ENCODE measurements at regions not wholly inside any gene's neighbourhood (a gene's known extent, or its start where the extent isn't known, plus 50 kb on each side); places are given as distances from the start of the nearest gene placed in this dataset.
A peak's percentile ranks its signal among the peaks of the same experiment; 100 is the strongest.

DNA sequence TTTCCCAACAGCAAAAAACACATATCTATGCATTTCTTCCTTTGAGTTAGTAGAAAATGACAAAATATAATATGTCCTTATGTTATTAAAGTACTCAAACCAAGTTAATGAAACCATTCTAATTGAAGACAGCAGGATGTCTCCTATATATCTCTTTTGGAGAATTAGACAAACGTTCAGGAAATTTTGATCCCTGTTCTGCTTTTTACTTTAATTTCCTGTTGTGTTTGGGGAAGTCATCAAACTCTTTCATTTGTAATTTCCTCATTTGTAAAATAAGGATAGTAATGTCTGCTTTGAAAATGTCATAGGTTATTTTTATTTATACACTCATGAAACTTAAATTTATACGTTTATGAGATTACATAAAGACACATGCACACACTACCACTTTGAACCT is 281.8 kb upstream of the ANO5 start:
- Histone ChIP-seq H3K4me3 (replicated peaks in 1 of 3; ENCODE audit: low read depth in 2 of 3, low read length in 3 of 3) (peak overlapping the region in 1 of 3 experiments; percentile 39), H3K9me3 (replicated peaks in 1 of 2; ENCODE audit: control insufficient read depth in 1 of 2, insufficient read depth in 1 of 2, low read length in 2 of 2) (peaks cover 5 to 16% of the 10 kb centered on the region in 2 donors), H3K9ac (ENCODE audit: insufficient read depth, low read length, poor library complexity, severe bottlenecking) (no peak overlapping the region), H3K4me1 (ENCODE audit: control insufficient read depth in 1 of 2, insufficient read depth in 2 of 2, low read length in 2 of 2) (peaks cover 36 to 51% of the 10 kb centered on the region in 2 donors), H3K27me3 (ENCODE audit: control insufficient read depth in 2 of 2, insufficient read depth in 2 of 2, low read length in 2 of 2) (no peaks in the 10 kb centered on the region), H4K20me1 (ENCODE audit: insufficient read depth, low read length) (no peaks in the 10 kb centered on the region), H2AFZ (ENCODE audit: insufficient read depth, low read depth, low read length, poor library complexity, severe bottlenecking) (no peak overlapping the region), H3K36me3 (replicated peaks in 1 of 2; ENCODE audit: control insufficient read depth in 1 of 2, insufficient read depth in 2 of 2, low read length in 2 of 2) (no peaks in the 10 kb centered on the region), H3K27ac (ENCODE audit: low read depth in 1 of 2, low read length in 2 of 2) (peak overlapping the region in 1 of 2 donors; percentile 38), H3K4me2 (replicated peaks; ENCODE audit: extremely low read depth, low read length, poor library complexity, severe bottlenecking) (peak overlapping the region; percentile 36), H3K79me2 (ENCODE audit: insufficient read depth, low read length) (no peaks in the 10 kb centered on the region)
- TF ChIP-seq, protein P1, sequence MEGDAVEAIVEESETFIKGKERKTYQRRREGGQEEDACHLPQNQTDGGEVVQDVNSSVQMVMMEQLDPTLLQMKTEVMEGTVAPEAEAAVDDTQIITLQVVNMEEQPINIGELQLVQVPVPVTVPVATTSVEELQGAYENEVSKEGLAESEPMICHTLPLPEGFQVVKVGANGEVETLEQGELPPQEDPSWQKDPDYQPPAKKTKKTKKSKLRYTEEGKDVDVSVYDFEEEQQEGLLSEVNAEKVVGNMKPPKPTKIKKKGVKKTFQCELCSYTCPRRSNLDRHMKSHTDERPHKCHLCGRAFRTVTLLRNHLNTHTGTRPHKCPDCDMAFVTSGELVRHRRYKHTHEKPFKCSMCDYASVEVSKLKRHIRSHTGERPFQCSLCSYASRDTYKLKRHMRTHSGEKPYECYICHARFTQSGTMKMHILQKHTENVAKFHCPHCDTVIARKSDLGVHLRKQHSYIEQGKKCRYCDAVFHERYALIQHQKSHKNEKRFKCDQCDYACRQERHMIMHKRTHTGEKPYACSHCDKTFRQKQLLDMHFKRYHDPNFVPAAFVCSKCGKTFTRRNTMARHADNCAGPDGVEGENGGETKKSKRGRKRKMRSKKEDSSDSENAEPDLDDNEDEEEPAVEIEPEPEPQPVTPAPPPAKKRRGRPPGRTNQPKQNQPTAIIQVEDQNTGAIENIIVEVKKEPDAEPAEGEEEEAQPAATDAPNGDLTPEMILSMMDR (IDR thresholded peaks at IDR 0.05): no peak
- no CpG with 5 or more reads among the region's 2 CpGs for WGBS (ENCODE audit: insufficient coverage)
- Mint-ChIP-seq H3K4me3 (peak overlapping the region in 1 of 2 donors; percentile 17), H3K4me1 (peaks cover 42% of the 10 kb centered on the region), H3K9me3 (peaks cover 5 to 15% (median 9%) of the 10 kb centered on the region in 7 donors), H3K27me3 (ENCODE audit: low read depth in 3 of 3) (no peaks in the 10 kb centered on the region), H3K36me3 (no peaks in the 10 kb centered on the region), H3K27ac (peak overlapping the region in 3 of 7 donors; percentile 43 to 76 (median 43))
- intact Hi-C loops (cut with micrococcal nuclease): no loop called here
- peak in 2 of 3 donors; percentile 19 to 27 for DNase-seq

DNA sequence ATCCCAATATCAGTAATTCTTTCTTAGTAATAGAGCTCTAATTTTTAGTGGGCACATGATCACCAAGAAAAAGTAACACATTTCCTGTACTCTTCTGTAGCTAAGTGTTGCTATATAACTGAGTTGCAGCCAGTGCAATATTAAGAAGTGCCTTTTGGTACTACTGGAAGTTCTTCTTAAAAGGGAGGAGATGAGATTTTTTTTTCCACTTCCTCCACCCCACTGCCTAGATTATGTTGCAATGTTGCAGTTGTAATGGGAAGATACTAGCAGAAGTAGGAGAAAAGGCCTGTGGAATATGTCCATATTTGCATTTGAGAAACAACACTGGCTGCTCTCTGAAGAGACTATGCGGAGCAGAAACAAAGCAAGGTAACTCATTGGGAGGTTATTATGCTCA is 280.6 kb upstream of the ANO5 start:
- H3K4me3 Mint-ChIP-seq: peak overlapping the region in 1 of 2 donors; percentile 66

More for the DNA sequence above, 280.6 kb upstream of the ANO5 start:
- peak; percentile 8 to 44 (median 17) for DNase-seq
- H3K27me3 Mint-ChIP-seq (ENCODE audit: low read depth in 3 of 3): no peaks in the 10 kb centered on the region
- no peak overlapping the region for H2AFZ ChIP-seq (ENCODE audit: insufficient read depth, low read depth, low read length, poor library complexity, severe bottlenecking)
- H3K36me3 ChIP-seq (replicated peaks in 1 of 2; ENCODE audit: control insufficient read depth in 1 of 2, insufficient read depth in 2 of 2, low read length in 2 of 2): no peaks in the 10 kb centered on the region
- H4K20me1 ChIP-seq (ENCODE audit: insufficient read depth, low read length): no peaks in the 10 kb centered on the region
- H3K36me3 Mint-ChIP-seq: no peaks in the 10 kb centered on the region
- WGBS (ENCODE audit: insufficient coverage): 63% methylated on average over 1 of the region's 1 CpG
- H3K27ac Mint-ChIP-seq: peak overlapping the region in 4 of 7 donors; percentile 46 to 76 (median 71)
- TF ChIP-seq, protein P1 (IDR thresholded peaks at IDR 0.05): no peak
- intact Hi-C loops (cut with micrococcal nuclease): no loop called here
- peaks cover 5 to 20% (median 13%) of the 10 kb centered on the region in 7 donors for H3K9me3 Mint-ChIP-seq
- H3K4me2 ChIP-seq (replicated peaks; ENCODE audit: extremely low read depth, low read length, poor library complexity, severe bottlenecking): peak overlapping the region; percentile 49
- H3K9me3 ChIP-seq (replicated peaks in 1 of 2; ENCODE audit: control insufficient read depth in 1 of 2, insufficient read depth in 1 of 2, low read length in 2 of 2): peaks cover 5 to 20% of the 10 kb centered on the region in 2 donors
- H3K9ac ChIP-seq (ENCODE audit: insufficient read depth, low read length, poor library complexity, severe bottlenecking): no peak overlapping the region
- H3K27ac ChIP-seq (ENCODE audit: low read depth in 1 of 2, low read length in 2 of 2): peak overlapping the region in 1 of 2 donors; percentile 38
- H3K4me1 Mint-ChIP-seq: peaks cover 42% of the 10 kb centered on the region
- peak overlapping the region in 1 of 3 experiments; percentile 39 for H3K4me3 ChIP-seq (replicated peaks in 1 of 3; ENCODE audit: low read depth in 2 of 3, low read length in 3 of 3)
- H3K27me3 ChIP-seq (ENCODE audit: control insufficient read depth in 2 of 2, insufficient read depth in 2 of 2, low read length in 2 of 2): no peaks in the 10 kb centered on the region
- H3K79me2 ChIP-seq (ENCODE audit: insufficient read depth, low read length): no peaks in the 10 kb centered on the region
- H3K4me1 ChIP-seq (ENCODE audit: control insufficient read depth in 1 of 2, insufficient read depth in 2 of 2, low read length in 2 of 2): peaks cover 36 to 51% of the 10 kb centered on the region in 2 donors

All from CD14-positive monocyte (primary cell).